GM03348 (cell line): ENCODE measurements at regions not wholly inside any gene's neighbourhood (a gene's known extent, or its start where the extent isn't known, plus 50 kb on each side); places are given as distances from the start of the nearest gene placed in this dataset.

Experiments
- DNase-seq: peaks from one replicate; pipeline ENCODE4 v3.0.0; 2012; ENCODE audit warnings: low spot score

DNA sequence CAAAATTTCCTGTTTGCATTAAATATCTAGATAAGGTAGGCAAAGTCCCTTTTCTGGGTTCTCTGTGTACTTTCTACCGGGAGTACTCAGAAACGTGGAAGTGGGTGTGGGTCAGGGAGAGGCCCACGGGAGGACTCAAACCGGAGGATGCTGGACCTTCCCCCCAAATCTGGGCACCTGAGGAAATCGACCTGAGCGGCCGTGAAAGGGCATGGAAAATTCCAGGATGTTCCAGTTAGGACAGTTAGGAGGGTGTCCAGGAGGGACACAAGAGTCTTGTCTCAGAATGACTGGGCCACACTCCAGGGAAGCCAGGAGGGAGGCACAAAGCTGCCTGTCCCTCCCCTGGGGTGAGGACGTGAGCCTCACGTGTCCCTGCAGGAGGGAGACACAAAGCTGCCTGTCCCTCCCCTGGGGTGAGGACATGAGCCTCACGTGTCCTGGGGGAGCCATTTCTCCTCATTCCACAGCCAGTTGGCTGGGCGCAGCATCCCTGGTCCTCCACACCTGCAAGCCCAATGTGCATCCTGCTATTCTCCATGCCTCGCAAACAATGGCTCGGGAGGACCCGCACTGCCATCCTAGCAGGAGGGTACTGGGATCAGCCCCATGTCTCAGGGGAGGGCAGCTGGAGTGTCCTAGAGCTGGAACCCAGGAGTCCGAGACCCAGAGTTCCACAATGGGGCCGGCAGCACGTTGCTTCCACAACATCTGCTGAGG is 190.5 kb upstream of the PPP2R2D start:
- no peak for DNase-seq

DNA sequence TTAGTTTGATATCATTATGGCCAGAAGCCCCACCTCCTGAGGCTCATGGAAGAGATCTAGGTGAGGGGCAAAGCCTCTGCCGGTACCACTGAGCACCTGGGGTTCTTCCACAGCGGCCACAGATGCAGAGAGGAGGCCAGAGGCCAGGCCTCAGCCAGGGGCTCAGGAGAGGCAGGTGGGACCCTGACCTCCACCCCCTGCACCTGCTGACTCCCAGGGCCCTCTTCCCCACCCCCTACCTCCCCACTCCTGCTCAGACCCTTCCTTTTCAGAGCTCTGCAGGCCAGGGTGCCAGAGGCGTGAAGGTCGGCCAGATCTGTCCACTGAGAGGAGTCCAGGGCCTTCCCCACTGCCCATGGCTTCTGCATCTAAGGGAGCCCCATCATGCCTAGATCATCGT is 178.7 kb upstream of the PPP2R2D start:
- no peak for DNase-seq

DNA sequence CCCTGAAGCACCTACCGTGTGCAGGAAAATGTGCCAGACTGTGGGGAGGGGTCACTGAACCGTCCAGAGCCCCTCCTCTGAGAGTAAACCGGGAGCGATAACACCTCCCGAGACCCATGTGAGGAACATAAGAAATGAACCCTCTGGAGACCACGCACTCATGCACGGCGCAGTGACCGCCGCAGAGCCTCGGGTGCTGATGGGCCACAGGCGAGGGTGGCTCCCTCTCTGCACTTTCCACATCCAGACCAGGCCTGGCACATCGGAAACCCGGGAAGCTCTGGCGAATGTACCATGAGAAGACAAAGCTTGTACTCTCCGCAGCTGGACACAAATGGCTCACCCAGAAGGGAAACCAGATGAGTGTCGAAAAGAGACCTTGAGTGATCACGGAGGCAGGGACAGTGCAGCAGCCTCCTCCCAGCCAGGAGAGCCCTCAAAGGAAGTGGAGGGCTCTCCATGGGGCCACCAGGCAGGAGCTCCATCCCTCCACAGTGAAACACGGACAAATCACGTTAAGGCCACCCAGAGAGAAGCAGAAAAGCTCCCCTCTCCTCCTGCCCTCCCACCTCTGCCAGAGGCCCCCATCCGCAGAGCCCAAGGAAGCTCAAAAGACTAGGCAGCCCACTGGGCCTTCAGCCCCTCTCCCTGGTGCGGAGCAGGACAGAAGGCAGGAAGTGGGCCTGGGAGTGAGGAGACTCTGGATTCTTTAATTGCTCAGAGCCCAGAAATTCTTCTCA is 178.1 kb upstream of the PPP2R2D start:
- no peak for DNase-seq

DNA sequence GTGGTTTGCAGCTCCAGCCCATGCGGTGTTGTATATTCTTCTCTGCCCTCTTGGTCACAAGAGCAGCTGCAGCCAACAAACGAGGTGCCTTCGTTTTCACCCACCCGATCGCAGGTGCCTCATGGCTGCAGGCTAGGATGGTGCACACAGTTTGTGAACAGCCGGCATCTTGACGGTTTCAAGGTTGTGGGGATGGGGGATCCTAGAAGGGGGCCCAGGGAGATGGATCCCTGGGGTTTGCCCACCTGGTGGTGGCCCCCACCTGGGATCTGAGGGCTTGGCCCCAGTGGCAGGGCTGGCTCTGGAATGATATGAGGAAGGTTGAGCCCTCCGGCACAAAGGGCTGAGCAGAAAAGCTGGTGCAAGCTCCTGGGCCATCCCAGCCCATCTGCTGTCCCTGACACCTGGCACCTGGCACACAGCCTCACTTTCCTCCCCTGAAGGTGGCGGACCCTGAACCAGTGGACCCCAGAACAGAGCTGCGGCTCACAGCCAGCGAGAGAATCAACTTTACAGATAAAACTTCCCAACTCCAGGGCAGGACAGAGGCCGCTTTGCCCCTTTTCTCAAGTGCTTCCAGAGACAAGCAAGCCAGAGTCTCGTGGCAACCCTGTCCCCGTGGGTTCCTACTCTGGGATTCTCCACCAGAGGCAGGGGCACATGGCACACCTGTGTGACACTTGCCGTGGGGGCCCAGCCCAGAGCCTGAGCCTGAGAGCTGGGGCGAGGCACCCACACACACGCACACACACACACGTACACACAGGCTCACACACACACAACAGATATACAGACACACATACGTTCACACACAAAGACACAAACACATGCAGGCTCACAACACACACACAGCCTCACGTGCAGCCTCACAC is 177.3 kb upstream of the PPP2R2D start:
- no peak for DNase-seq

DNA sequence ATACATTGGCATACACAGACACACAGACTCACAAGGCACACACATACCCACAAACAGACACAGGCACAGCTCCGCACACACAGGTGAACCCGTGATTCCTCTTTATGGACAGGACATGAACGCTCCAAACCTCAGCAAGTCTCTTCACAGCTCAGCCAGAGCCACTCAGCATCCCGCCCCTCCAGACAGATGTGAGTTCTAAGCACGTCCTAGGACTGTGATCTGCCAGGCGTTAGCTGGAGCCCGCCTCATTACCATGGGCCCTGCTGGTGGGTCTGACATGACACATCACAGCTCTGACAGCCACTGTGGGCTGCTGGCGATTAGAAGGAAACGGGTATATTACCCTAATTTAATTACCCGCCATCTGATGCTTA is 176.7 kb upstream of the PPP2R2D start:
- no peak for DNase-seq

DNA sequence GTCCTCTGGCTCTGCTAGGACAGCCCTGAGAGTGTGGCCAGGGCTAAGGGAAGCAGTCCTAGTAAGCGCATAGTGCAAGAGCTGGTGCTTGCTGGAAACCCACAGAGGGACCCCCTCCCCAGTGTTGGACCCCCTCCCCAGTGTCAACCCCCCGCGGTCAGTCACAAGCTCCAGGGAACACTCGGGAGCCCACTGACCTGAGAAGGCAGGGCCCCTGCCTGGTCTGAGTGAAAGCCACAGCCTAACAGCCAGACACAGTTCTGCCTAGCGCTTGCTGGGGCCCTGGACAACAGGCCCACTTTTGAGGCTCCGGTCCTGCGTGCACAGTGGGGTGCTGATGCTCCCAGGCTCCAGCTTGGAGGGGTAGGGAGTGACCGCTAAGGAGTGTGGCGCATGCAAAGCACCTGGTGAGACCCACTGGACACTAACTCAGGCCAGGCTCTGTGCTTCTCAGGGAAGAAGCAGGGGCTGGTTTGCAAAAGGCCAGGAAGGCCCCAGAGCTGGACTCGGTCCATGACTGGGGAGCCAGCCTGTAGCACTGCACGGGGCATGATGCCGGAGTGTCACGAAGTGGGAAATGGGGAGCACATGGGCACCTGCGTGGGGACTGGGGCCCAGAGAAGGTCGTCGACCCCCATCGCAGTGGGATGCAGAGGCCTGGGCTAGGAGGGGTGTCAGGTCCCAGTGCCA is 175.8 kb upstream of the PPP2R2D start:
- no peak for DNase-seq

DNA sequence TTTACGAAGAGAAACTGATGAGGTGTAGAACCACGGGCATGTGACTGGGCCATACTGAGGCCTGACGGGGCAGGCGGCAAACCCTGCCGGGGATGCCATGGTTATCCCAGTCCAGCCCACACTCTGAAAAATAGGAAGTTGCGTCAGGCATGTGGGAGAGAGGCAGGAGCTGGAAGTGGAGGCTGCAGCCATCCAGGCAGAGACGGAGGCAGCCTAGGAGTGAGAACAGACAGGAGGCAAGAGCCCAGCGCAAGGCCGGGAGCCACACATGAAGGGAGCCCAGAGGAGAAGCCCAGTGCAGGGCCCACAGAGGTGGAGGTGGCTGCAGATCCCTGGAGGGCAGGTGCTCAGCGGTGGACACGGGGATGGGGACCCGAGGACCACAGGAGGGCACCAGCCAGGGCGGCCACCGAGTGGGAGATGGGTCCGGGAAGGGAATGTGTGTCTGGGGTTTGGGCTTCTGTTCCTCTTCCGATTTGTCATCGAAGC is 175.2 kb upstream of the PPP2R2D start:
- DNase-seq = no peak

DNA sequence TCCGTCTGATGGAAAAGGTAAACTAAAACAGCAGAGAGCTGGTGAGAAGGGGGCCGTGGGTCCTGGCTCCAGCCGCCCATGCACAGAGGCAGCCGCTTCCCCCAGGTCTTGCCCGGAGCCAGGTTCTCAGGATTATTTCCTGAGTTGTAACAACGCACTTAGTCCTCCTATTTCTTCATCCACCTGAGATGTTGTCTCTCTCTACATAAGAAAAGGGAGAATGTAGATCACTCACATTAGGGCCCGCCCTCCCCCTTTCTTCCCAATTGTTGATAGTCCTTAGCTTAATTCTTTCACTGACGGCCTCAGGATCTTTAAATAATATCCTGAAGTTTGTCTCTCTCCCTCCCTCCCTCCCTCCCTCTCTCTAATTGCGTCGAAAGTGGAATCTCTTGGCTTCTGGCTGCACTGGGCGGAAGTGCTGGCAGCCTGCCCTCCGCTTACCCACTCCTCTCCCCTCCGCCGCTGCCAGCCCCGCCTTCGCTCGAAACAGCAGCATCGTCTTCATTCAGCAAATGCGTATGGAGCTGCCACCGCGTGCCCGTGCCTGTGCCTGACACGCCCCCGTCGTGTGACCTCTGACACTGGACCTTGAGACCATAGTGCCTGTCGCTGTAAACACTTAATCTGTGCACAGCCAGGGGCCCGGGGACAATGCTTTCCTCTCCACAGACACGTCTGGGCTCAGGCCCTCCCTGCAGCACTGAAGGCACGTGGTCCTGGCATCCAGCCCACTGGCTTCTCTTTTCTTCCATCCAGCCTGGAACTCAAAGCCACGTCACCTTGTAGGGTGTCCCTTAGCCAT is 174.5 kb upstream of the PPP2R2D start:
- no peak for DNase-seq

DNA sequence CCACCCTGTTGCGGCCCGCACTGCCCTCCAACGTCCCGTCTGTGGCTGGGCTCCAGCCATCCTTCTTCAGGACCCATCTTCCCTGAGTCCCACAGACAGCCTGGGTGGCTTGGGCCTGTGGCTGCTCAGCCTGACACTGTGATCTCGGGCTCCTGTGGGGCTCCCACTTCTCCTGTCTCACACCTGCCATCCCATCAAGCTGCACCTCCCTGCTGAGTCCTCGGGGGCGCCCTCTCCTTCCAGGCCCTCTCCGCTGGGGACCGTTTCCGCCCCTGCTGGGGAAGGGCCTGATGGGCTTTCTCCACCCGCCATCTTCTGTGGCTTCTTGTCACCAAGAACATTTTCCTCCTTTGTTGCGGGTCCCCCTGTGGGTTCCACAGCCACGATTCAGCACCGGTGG is 173.8 kb upstream of the PPP2R2D start:
- DNase-seq = no peak

DNA sequence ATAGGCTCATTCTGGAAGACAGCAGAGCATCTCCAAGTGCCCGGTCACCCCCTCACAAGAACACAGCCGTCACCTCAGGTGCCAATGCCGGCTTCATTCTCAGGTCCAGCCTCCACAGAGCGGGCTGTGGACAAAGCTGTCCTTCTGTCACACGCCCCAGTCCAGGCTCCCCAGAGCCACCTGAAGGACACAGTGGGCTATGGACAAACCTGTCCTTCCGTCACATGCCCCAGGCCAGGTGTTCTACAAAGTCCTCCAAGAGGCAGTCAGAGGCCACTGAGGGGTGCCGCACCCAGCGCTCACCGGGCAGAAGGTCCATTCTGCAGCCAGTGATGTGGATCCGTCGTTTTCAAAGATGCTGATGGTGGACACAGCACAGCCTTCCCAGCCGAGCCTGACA is 173.2 kb upstream of the PPP2R2D start:
- no peak for DNase-seq

DNA sequence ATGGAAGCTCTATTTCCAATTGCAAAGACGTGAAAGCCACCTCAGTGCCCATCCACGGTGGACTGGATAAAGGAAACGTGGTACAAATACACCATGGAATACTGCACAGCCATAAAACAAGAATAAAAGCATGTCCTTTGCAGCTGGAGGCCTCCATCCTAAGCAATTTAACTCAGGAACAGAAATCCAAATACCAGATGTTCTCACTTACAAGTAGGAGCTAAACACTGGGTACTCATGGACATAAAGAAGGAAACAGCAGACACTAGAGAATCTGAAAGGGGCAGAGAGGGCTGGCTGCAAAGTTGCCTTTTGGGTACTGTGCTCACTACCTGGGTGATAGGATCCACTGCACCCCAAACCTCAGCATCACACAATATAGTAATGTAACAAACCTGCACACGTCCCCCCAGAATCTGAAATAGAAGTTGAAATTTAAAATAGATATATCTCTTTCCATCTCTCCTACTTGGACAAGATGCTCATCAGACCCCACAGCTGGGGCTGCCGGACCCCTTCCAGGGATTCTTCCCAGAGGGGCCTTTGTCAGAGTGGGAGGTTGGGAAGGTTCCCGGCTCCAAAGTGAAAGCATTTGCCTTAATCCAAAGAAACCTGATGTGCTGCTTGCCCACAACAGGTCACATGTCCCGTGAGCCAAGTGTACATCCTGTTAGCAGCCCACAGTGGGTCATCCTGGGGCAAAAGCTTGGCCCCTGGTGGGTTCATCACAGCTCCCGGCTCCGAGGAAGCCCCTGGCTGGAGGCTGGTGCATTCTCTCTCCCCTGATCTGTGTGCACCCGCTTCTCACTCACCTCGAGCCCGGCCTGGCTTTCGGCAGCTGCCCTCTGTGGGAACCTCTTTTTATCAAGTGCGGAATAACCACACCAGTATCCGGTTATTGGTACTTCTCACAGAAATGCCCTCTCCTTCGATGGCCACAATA is 172.3 kb upstream of the PPP2R2D start:
- DNase-seq = no peak

DNA sequence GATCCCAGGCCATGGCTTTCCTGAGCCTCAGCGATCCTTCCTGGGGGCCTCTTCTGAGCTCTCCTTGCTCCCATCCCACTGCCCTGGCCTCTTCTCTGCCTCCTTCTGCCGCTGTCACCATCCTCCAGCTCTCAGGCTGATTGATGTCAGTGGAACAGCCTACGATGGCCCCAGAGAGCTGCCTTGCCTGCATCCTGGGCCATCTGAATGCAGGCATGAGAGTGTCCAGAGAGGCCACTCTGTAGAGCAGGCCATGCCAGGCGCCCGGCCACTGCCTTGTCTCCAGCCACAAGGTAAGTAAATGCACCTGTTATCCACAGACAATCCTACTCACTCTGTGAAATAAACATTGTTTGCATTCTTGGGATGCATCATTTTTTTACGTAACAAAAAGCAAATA is 171.4 kb upstream of the PPP2R2D start:
- no peak for DNase-seq

DNA sequence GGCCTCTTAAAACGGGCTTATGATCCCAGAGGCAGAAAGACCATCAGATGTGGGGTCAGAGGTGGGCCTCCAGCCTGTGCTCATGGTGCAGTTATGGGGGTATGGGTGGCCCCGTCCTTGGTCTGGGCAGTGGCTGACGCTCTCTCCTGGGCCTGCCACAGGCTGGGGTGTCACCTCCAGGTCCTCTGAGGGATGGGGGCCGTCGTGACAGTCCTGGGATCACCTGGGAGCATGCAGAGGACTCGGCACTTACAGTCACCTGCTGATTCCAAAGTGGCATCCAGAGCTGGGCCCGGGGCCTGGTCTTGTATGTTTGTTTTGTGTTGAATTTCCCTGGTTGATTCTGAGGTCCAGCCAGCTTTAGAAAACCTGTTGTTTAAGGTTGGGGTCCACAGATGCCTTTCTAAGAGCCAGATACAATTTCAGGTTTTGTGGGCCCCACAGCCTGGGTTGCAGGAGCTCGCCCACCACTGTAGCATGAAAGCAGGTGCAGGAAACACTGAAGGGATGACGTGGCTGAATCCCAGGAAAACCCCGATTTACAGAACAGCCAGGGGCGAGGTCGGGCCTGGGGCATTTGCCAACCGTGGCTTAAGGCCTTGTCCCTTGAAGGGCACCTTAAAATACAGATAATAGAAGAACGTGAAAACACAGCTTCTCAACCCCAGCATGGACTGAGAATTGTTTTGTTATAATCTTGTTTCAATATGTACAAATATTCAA is 170.7 kb upstream of the PPP2R2D start:
- no peak for DNase-seq

DNA sequence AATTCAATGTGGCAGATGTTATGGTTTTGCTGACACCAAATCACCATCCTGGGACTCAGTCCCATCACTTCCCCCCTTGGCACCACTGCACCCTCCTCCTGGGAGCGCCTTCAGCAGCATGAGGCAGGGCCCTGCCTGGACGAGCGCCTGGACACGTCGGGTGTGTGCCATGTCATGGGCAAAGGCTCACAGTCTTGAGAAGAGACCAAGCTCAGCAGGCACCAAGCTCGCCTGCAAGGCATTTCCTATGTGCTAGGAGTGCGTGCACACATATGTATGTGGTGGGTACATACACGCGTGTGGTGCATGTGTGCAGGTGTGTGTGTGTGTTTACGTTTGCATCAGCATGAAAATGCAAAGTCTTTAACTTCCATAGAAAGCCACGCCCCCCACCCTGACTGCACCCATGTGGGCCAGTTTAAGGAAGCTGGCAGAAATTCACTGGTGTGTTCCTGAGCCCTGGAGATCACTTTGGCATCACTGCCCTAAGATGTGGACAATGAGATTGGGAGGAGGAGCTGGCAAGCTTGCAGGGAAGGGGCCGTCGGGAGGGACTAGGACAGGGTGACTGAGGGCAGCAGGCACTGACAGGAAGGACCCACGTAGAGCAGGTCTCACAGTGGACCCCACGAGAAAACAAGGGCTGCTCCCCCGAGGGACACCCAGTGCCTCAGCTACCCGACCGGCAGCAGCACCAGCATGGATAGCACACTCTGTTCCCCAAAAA is 169.9 kb upstream of the PPP2R2D start:
- no peak for DNase-seq

DNA sequence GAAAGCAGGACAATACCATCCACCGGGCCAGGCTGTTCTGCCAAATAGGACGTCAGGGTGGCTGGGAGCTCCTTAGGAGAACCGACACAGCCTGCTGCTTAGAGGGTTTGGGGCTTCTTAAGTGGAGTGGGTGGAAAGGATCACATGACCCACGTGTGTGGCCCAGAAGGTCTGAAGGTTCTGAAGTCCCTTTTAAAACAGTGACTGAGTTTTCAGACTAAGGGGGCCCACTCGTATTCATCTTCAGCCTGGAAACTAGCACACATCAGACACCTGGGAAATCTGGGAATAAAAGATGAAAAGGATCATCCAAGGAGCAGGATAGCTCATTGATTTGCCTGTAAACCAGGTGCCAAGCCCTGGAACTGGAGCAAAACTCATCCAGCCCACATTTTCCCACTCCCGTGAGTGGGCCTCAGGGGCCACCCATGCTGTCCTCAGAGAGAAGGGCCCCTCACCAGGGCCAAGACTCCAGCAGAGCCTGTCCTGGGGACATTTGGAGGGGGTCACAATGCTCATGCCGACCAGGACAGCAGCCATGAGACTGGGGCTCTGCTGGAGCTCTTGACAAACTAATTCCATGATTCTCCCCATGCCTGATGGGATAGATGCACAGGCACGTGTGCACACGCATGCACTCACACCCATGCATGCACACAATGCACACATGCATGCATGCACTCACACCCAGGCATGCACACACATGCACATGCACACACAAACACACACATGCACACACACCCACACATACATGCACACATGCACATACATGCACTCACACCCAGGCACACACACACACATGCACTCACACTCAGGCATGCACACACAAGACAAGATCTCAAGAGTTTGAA is 168.8 kb upstream of the PPP2R2D start:
- no peak for DNase-seq

DNA sequence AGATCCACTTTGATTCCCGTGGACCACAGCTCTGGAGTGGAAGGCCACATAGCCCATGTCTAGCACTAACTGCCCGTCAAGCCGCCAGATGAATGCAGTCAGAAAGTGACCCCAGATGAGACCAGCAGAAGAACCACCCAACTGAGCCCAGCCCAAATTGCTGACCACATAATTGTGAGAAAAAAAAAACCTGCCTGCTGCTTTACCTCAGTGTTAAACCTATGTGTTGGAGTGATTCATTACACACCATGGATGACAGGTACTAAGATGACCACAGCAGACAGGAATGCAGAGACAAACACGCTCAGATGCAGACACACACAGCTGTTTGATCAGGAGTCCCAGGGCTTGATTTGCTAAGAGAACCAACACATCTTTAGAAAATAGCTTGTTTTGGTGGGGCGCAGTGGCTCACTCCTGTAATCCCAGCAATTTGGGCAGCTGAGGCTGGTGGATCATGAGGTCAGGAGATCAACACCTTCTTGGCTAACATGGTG is 168.1 kb upstream of the PPP2R2D start:
- DNase-seq = no peak

DNA sequence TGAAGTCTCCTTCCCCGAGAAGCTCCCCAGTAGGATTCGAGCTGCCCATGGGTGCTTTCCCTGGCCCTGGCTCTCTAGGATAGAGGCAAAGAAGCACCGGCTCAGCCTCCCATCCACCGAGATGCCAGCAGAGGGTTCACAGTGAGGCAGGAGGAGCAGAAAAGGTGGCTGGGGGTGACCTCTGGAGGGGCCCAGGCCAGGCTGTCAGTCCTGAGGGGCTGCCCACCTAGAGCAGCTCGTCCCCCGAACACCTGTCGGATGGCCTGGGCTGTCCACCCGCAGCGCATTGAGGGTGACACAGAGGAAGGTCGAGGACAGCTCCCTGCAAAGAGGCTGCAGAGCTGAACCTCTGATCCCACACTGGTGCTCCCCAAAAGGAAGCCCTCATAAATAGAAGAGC is 167.2 kb upstream of the PPP2R2D start:
- DNase-seq = no peak

DNA sequence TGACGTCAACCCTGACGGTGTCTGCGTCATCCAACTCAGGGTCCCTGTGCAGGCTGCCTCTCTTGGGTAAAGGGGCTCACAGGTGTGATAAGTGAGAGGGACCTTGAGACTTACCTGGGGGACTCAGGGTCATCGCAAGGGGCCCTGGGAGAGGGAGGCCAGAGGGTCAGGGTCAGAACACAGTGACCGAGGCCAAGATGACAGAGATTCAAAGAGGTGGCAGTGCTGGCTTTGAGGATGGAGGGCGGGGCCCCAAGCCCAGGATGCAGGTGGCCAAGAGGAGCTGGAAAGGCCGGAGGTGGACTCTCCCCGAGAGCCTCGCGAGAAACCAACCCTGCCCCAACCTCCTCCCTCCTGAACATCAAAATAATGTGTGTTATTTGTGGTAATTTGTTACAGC is 165.2 kb upstream of the PPP2R2D start:
- no peak for DNase-seq
